ENCODE measurements at regions not wholly inside any gene's neighbourhood (a gene's known extent, or its start where the extent isn't known, plus 50 kb on each side); places are given as distances from the start of the nearest gene placed in this dataset.

- TF ChIP-seq CTCF (conservative IDR thresholded peaks at IDR 0.05; ENCODE audit: low read length) (no peak), EZH2phosphoT487 (IDR thresholded peaks at IDR 0.05; ENCODE audit: borderline replicate concordance, low read depth, low read length) (no peak)
Observed at GRCh38 chr13:19023115-19023514, 158.5 kb downstream of the TUBA3C start.

Measured in OCI-LY7 (cell line).